ENCODE measurements at regions not wholly inside any gene's neighbourhood (a gene's known extent, or its start where the extent isn't known, plus 50 kb on each side); places are given as distances from the start of the nearest gene placed in this dataset.

DNA sequence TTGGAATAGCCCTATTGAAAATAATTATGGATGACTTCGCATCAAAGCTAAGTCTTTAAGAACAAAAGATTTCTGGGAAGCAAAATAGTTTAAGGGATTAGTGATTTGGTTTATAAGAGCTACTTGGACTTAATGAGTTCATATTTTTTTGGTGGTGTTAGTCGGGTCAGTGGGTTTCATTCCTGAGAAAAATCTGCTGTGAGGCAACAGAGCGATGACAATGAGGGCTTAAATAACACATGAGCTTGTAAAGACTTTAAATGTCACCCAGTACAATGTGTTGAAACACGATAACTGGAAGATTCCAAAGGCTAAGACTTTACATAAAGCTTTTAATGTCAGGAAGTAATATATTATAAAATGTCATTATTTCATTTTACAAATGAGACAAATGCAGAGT is 178.8 kb downstream of the ARL4A start:
- TF ChIP-seq CTCF (IDR thresholded peaks at IDR 0.05), result no peak
- intact Hi-C loops (cut with DNase I), result no loop called here

GRCh38 chr7:12868027-12868426 is 180.6 kb downstream of the ARL4A start:
- TF ChIP-seq CTCF (IDR thresholded peaks at IDR 0.05), result no peak
- Histone ChIP-seq H3K9me3 (no peaks in the 10 kb centered on the region), H3K4me3 (no peak overlapping the region), H3K36me3 (no peaks in the 10 kb centered on the region), H3K27ac (no peak overlapping the region), H3K4me1 (no peaks in the 10 kb centered on the region), H3K27me3 (no peaks in the 10 kb centered on the region)
- ATAC-seq, result no peak
- no peak for DNase-seq
- intact Hi-C loops (cut with DNase I), result no loop called here

More for the DNA sequence above, 178.8 kb downstream of the ARL4A start:
- DNase-seq (no peak), ATAC-seq (no peak)
- H3K9me3 ChIP-seq, result no peaks in the 10 kb centered on the region
- no peak overlapping the region for H3K4me3 ChIP-seq
- no peaks in the 10 kb centered on the region for H3K36me3 ChIP-seq
- H3K4me1 ChIP-seq, result no peaks in the 10 kb centered on the region
- H3K27me3 ChIP-seq, result no peaks in the 10 kb centered on the region
- H3K27ac ChIP-seq, result no peak overlapping the region

DNA sequence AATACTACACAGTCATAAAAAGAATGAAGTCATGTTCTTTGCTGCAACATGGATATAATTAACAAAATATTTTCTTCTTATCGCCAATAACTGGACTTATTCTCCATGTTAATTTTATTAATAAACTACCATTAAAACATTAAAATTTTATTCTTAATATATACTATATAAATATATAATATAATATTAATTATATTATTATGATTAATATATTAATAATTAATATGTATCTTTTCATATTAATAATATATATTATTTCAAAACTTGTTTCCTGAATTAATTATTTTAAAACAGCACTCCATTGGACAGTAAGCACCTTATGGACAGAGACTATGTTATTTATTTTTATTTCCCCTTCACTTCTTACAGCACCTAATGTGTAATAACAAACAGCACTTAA is 182.8 kb downstream of the ARL4A start:
- H3K4me3 ChIP-seq, result no peak overlapping the region
- no peak for TF ChIP-seq CTCF (IDR thresholded peaks at IDR 0.05)
- DNase-seq, result no peak
- H3K9me3 ChIP-seq, result no peaks in the 10 kb centered on the region
- intact Hi-C loops (cut with DNase I), result no loop called here
- no peaks in the 10 kb centered on the region for H3K4me1 ChIP-seq
- ATAC-seq, result no peak
- no peak overlapping the region for H3K27ac ChIP-seq
- no peaks in the 10 kb centered on the region for H3K27me3 ChIP-seq
- no peaks in the 10 kb centered on the region for H3K36me3 ChIP-seq

GRCh38 chr7:12872487-12872886 is 185.1 kb downstream of the ARL4A start:
- Histone ChIP-seq H3K36me3 (no peaks in the 10 kb centered on the region), H3K9me3 (no peaks in the 10 kb centered on the region), H3K27me3 (no peaks in the 10 kb centered on the region), H3K27ac (no peak overlapping the region), H3K4me3 (no peak overlapping the region), H3K4me1 (no peaks in the 10 kb centered on the region)
- DNase-seq (no peak), ATAC-seq (no peak)
- intact Hi-C loops (cut with DNase I), result no loop called here
- no peak for TF ChIP-seq CTCF (IDR thresholded peaks at IDR 0.05)

DNA sequence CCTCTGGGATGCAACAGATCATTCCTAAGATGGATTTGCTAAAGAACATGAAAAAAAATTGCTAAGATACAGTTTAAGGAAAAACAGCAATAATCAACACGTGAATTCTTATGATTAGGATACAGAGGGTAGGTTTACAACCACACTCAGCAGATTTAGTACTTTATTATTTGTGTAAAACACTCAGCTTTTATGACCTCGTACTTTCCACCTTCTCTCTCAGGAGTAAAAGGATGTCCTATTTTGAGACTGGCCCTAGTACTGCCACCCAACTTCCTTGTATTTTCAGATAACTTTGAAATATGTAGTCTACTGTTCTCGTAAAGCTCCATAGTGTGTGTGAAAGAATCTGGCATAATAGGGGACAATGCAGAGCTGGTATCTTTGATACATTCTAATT is 186.1 kb downstream of the ARL4A start:
- Histone ChIP-seq H3K4me1 (no peaks in the 10 kb centered on the region), H3K9me3 (no peaks in the 10 kb centered on the region), H3K4me3 (no peak overlapping the region), H3K36me3 (no peaks in the 10 kb centered on the region), H3K27me3 (no peaks in the 10 kb centered on the region), H3K27ac (no peak overlapping the region)
- no peak for TF ChIP-seq CTCF (IDR thresholded peaks at IDR 0.05)
- ATAC-seq (no peak), DNase-seq (no peak)
- intact Hi-C loops (cut with DNase I), result no loop called here

- H3K27me3 ChIP-seq, result no peaks in the 10 kb centered on the region
- intact Hi-C loops (cut with DNase I), result no loop called here
- no peak overlapping the region for H3K4me3 ChIP-seq
- DNase-seq (no peak), ATAC-seq (no peak)
- TF ChIP-seq CTCF (IDR thresholded peaks at IDR 0.05), result no peak
- H3K36me3 ChIP-seq, result no peaks in the 10 kb centered on the region
- H3K4me1 ChIP-seq, result no peaks in the 10 kb centered on the region
- no peaks in the 10 kb centered on the region for H3K9me3 ChIP-seq
- no peak overlapping the region for H3K27ac ChIP-seq
These were observed 191.7 kb downstream of the ARL4A start for GRCh38 chr7:12879139-12879538.

All from upper lobe of right lung (tissue), 1 donor.